GM18498 (cell line): ENCODE measurements at regions not wholly inside any gene's neighbourhood (a gene's known extent, or its start where the extent isn't known, plus 50 kb on each side); places are given as distances from the start of the nearest gene placed in this dataset.
A peak's percentile ranks its signal among the peaks of the same experiment; 100 is the strongest.
"Not testable (repeated sequence)": the region's sequence is repeated elsewhere in the genome, so short reads cannot be mapped to it uniquely, and the experiment has no call there.

Source experiments
- ATAC-seq: cut with Tn5 transposase; IDR thresholded peaks from one replicate; pipeline ENCODE4 v1.9.1; 2021; ENCODE audit warnings: mild to moderate bottlenecking, moderate library complexity; ENCODE audit not compliant: unreplicated experiment

DNA sequence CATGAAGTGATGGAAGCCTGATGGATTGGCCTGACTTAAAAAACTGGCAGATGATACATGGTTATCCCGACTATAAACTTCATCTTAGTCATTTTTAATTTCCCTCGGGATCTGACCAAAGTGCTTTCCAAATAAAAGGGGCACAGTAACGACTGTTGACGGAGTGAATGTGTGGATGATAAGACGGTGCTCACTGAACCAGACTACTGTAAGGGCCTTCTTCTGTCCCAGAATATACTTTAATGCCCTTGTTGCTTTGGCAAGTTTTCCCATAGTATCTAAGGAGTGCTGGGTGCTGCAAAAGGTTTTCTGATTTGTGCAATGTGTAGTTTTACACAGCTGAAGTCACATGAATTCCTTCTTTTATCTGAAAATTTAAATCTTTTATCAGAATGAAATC is 373.5 kb downstream of the DSEL start:
- no peak for ATAC-seq

GRCh38 chr18:67142604-67143003 is 373.9 kb downstream of the DSEL start:
- no peak for ATAC-seq

GRCh38 chr18:67140495-67140894 is 376.0 kb downstream of the DSEL start:
- ATAC-seq: no peak

DNA sequence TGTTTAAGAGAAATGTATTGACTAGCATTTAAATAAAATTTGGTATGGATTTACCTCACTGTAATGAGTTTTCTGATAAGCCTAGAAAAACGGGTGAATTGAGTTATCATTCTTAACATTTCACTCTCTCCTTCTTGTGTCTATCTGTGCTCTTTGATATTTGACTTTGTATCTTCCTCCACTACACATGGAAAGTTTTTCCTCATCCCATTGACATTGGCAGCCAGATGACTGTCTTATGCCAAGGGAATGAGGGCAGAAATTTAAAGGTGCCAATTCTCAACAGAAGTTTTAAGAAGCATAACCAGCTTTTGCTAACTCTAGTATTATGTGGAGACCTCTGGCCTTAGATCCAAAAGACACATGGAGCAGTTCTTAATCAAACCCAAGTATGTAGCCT is 376.6 kb downstream of the DSEL start:
- no peak for ATAC-seq

DNA sequence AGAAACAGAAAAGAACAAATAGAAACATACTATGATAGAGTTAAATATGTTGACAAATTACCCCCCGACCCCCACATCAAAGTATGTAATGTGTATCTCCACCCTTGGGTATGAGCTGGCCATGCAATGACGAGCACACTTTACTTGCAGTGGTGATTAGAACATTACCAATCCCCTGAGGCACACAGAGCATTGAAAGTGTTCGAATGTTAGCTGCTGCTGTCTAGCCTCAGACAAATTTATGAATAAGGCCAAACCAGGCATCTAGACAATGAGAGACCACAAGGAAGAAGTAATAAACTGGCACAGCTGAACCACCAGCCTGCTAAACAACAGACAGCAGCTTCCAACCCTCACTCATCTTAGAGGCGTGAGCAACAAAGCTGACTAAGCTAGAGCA is 380.5 kb downstream of the DSEL start:
- no peak for ATAC-seq

DNA sequence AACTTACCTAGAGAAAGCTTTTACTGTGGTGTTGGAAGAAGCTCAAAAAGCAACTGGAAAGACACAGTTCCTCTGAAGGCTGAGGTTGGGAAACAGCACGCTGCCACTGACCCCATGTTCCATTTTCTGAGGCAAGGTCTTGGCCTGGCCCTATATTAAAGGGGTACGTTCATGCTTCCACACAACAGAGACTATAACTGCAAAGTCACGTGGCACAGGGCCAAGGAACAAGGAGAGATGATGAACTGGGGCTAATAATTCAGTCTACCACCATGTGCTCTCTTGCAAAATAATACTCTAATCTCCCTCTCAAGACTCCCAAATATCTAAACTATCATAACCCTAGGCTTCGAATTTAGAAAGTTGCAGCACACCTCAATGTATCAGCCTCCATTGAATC is 381.6 kb downstream of the DSEL start:
- no peak for ATAC-seq

DNA sequence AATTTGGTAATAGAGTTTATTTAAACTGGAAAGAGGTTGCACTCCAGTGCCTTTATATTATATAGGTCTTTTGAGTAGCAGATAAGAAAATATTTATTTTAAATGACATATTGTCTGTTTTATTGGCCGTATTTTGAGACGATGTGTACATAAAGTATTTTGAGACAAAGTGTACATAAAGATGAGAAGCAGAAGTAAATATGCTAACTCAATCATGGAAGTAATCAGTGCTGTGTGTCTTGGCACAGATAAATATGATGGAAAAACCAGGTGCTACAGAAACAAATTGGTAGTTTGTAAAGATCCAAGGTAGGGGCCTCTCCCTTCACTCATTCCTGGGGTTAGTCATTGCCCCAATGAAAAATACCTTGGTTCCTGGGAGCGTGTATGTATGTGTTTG is 382.9 kb downstream of the DSEL start:
- ATAC-seq: no peak

DNA sequence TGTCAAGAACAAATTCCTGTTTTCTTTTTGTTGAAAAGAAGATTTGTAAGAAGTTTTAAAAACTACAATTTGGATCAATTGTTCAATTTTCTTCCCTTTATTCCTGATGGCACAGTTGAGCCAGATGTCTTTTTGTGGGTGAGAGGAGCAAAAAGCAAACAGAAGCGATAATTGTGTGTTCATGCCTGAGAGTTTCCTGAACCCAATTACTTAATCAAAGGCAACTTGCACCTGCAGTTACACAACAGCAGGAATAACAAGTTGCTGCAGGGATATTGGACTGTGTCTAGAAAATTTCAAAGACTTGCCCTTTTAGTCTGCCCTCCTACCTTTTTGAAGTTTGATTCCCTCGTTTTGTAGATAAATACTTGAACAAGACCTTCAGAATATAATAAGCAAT is 383.6 kb downstream of the DSEL start:
- no peak for ATAC-seq

- no peak for ATAC-seq
Observed at GRCh38 chr18:67131498-67131897, 385.0 kb downstream of the DSEL start.

- not testable (repeated sequence) for ATAC-seq
Observed at GRCh38 chr18:67126751-67127150, 389.8 kb downstream of the DSEL start.

DNA sequence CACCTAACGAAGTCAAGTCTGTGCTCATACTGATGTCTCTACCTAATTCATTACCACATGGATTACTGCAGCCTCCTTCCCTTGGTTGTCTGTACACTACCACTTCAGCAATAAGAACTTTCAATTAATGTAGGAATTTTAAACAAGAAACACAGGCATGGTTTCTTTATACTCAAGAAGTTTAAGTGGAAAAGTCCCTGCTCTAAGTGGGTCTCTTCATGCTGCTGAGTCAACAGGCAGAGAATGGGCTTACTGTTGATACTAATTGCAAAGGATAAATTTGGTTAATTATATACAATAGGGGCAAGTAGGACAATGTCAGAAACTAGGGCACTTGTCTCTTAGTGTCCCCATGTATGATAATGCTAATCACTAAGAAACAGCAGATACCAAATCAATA is 392.6 kb downstream of the DSEL start:
- no peak for ATAC-seq

GRCh38 chr18:67117804-67118203 is 398.7 kb downstream of the DSEL start:
- ATAC-seq: no peak

GRCh38 chr18:67109535-67109934 is 407.0 kb downstream of the DSEL start:
- no peak for ATAC-seq

- ATAC-seq: no peak
Observed at GRCh38 chr18:67108894-67109293, 407.6 kb downstream of the DSEL start.

- peak; percentile 93 for ATAC-seq
Observed at GRCh38 chr18:67104700-67105284, 411.7 kb downstream of the DSEL start.

DNA sequence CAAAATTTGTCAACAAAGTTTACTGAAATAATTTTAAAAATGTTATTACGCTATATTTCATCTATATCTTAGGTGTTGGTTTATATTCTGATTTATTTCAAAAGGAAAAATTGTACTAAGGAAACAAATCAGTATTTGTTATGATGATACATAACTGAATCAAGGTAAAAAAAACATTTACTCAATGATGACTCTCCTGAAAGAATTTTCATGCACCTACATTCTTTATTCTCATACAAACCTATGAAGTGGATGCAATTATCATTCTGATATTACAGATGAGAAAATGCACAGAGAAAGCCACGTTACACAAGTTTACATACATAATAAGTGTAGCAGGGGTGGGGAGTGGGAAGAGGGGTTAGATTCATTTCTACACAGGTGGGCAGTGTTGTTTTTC is 422.4 kb downstream of the DSEL start:
- no peak for ATAC-seq

- no peak for ATAC-seq
Observed at GRCh38 chr18:67092141-67092540, 424.4 kb downstream of the DSEL start.

DNA sequence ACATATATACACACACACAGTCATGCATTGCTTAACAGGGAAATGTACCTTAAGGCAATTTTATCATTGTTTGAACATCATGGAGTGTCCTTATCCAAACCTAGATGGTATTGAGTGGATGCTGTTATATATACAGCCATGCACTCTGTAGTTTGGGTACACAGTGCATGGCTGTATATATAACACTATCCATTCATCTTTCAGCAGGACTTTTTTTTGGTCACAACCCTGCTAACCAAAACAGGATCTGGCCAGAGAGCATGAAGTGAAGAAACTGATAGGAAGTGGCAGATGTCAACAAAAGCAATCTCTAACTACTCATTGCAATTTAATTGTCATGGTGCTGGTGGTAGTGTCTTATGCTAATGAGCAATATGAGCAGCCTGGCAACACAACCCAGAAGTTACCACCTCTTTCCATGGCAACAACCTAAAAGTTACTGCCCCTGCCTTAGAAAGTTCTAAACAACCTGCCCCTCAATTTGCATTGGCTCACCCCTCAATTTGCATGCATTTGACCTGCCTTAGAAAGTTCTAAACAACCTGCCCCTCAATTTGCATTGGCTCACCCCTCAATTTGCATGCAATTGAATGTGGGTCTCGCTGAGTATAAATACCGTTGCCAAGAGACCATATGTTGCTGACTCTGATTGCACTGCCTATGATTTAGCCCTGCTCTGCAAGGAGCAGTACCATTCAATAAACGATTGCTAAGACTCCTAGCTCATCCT is 434.9 kb downstream of the DSEL start:
- ATAC-seq: no peak

GRCh38 chr18:67080601-67081000 is 435.9 kb downstream of the DSEL start:
- ATAC-seq: no peak

DNA sequence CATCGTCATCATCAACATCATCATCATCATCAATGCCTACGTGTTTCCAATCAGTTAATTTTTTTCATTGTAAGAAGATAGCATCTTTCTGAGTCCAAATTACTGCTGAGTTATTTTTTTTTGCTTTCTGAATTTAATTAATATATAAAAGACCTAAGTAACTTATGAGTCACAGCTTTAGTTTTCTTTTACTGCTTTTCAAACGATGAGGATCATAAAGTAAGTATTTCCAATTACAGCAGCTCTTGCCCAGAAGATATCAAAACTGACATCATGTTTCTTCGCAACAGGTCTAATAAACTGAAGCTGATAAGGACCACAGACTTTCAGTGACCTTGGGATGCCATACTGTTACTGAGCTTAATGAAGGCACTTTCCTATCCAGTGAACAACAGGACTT is 442.2 kb downstream of the DSEL start:
- ATAC-seq: no peak

DNA sequence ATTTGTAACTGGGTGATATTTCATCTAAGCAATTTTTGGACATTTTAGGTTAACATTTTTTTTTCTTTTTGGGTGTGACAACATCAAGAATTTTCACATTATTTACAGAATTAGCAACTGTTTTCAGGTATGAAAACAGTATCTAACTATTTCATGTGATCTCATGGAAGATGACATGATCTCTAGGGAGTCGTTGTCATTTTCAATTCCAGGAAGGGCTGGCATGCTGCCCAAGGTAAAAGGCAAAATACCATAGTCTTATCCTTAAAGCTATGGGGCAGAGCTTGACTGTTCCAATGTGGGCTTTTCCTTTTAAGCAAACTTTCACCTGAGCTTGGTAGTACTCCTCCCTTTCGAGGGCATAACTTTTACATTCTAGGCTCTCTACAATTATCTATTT is 443.7 kb downstream of the DSEL start:
- no peak for ATAC-seq

- ATAC-seq: no peak
Observed at GRCh38 chr18:67068608-67069007, 447.9 kb downstream of the DSEL start.

- no peak for ATAC-seq
Observed at GRCh38 chr18:67047334-67047733, 443.4 kb upstream of the CDH19 start.
